ENCODE measurements at regions not wholly inside any gene's neighbourhood (a gene's known extent, or its start where the extent isn't known, plus 50 kb on each side); places are given as distances from the start of the nearest gene placed in this dataset.

DNA sequence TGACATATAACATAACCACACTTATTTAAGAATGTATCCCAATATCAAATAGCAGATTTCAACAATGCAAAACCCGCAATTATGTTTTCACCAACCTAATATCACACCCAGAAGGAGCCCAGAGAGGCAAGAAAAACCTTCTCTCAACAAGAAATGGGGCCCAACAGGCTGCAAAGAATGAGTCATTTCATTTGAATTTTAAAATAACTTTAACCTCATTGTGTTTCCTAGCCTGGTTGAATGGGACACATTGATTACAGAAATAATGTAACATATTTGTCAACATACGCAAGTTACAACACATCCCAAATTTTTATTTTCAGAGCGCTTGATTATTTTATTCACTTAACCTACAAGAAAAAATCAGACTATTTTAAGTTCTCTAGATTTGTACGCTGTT is 365.1 kb upstream of the SLCO3A1 start:
- no peak for TF ChIP-seq SP1 (IDR thresholded peaks at IDR 0.05; ENCODE audit: low read depth, low read length)
- TF ChIP-seq CHD2 (IDR thresholded peaks at IDR 0.05; ENCODE audit: borderline replicate concordance, low read depth, low read length) = no peak
- no peak for TF ChIP-seq SMC3 (IDR thresholded peaks at IDR 0.05; ENCODE audit: borderline replicate concordance, low read length)
- no peak for TF ChIP-seq CTCF (IDR thresholded peaks at IDR 0.05 in 2 of 3, conservative IDR thresholded peaks at IDR 0.05 in 1 of 3; ENCODE audit: control insufficient read depth in 2 of 3, extremely low read depth in 1 of 3, insufficient read depth in 1 of 3, low read depth in 3 of 3, low read length in 3 of 3)
- TF ChIP-seq, protein P1, sequence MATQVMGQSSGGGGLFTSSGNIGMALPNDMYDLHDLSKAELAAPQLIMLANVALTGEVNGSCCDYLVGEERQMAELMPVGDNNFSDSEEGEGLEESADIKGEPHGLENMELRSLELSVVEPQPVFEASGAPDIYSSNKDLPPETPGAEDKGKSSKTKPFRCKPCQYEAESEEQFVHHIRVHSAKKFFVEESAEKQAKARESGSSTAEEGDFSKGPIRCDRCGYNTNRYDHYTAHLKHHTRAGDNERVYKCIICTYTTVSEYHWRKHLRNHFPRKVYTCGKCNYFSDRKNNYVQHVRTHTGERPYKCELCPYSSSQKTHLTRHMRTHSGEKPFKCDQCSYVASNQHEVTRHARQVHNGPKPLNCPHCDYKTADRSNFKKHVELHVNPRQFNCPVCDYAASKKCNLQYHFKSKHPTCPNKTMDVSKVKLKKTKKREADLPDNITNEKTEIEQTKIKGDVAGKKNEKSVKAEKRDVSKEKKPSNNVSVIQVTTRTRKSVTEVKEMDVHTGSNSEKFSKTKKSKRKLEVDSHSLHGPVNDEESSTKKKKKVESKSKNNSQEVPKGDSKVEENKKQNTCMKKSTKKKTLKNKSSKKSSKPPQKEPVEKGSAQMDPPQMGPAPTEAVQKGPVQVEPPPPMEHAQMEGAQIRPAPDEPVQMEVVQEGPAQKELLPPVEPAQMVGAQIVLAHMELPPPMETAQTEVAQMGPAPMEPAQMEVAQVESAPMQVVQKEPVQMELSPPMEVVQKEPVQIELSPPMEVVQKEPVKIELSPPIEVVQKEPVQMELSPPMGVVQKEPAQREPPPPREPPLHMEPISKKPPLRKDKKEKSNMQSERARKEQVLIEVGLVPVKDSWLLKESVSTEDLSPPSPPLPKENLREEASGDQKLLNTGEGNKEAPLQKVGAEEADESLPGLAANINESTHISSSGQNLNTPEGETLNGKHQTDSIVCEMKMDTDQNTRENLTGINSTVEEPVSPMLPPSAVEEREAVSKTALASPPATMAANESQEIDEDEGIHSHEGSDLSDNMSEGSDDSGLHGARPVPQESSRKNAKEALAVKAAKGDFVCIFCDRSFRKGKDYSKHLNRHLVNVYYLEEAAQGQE (IDR thresholded peaks at IDR 0.05; ENCODE audit: low read depth, low read length) = no peak
- TF ChIP-seq RAD21 (IDR thresholded peaks at IDR 0.05; ENCODE audit: insufficient read depth, low read depth, low read length) = no peak
